NCI-H748 (cell line): ENCODE measurements at regions not wholly inside any gene's neighbourhood (a gene's known extent, or its start where the extent isn't known, plus 50 kb on each side); places are given as distances from the start of the nearest gene placed in this dataset.

Source experiments
- DNase-seq: peaks from one replicate; lab custom pipeline; 2025; ENCODE audit not compliant: unreplicated experiment; lab: John Stamatoyannopoulos, UW

- no peak for DNase-seq
Measured at GRCh38 chr2:58939388-58939787, 698.3 kb upstream of the FANCL start.

GRCh38 chr2:58938988-58939387 is 697.9 kb upstream of the FANCL start:
- no peak for DNase-seq

GRCh38 chr2:58932801-58933200 is 691.7 kb upstream of the FANCL start:
- no peak for DNase-seq

GRCh38 chr2:58930537-58930936 is 689.4 kb upstream of the FANCL start:
- DNase-seq = no peak

- DNase-seq = no peak
Measured at GRCh38 chr2:58928973-58929372, 687.8 kb upstream of the FANCL start.

- no peak for DNase-seq
Measured at GRCh38 chr2:58928391-58928790, 687.3 kb upstream of the FANCL start.

- no peak for DNase-seq
Measured at GRCh38 chr2:58926112-58926511, 685.0 kb upstream of the FANCL start.

GRCh38 chr2:58925676-58926081 is 684.6 kb upstream of the FANCL start:
- DNase-seq = no peak

GRCh38 chr2:58923869-58924268 is 682.7 kb upstream of the FANCL start:
- DNase-seq = no peak

GRCh38 chr2:58922245-58922644 is 681.1 kb upstream of the FANCL start:
- DNase-seq = no peak

GRCh38 chr2:58921676-58922075 is 680.6 kb upstream of the FANCL start:
- DNase-seq = no peak

- no peak for DNase-seq
Measured at GRCh38 chr2:58920001-58920400, 678.9 kb upstream of the FANCL start.

GRCh38 chr2:58919316-58919715 is 678.2 kb upstream of the FANCL start:
- no peak for DNase-seq

- no peak for DNase-seq
Measured at GRCh38 chr2:58918141-58918540, 677.0 kb upstream of the FANCL start.

GRCh38 chr2:58917596-58917995 is 676.5 kb upstream of the FANCL start:
- DNase-seq = no peak

GRCh38 chr2:58916063-58916462 is 674.9 kb upstream of the FANCL start:
- no peak for DNase-seq

GRCh38 chr2:58914733-58915505 is 673.8 kb upstream of the FANCL start:
- DNase-seq = peak; percentile 22

GRCh38 chr2:58913082-58913726 is 672.1 kb upstream of the FANCL start:
- peak; percentile 82 for DNase-seq

GRCh38 chr2:58911877-58912276 is 670.8 kb upstream of the FANCL start:
- DNase-seq = peak; percentile 48

- no peak for DNase-seq
Measured at GRCh38 chr2:58908501-58909154, 667.5 kb upstream of the FANCL start.

GRCh38 chr2:58907644-58908043 is 666.5 kb upstream of the FANCL start:
- no peak for DNase-seq

GRCh38 chr2:58906081-58906645 is 665.0 kb upstream of the FANCL start:
- DNase-seq = peak; percentile 91
